Suppressor macrophage treated with lipopolysaccharide for 1 hour (primary cell): ENCODE measurements at regions not wholly inside any gene's neighbourhood (a gene's known extent, or its start where the extent isn't known, plus 50 kb on each side); places are given as distances from the start of the nearest gene placed in this dataset.

Experiments used
- DNase-seq, 3 donors: peaks; one replicate each; pipeline ENCODE4 v3.0.0-alpha.2; 2020 to 2022

GRCh38 chr5:6228257-6229250 is 149.8 kb downstream of the MED10 start:
- DNase-seq: no peak

- DNase-seq: no peak
These were observed 153.2 kb downstream of the MED10 start for GRCh38 chr5:6225121-6225607.

GRCh38 chr5:6224406-6224805 is 153.9 kb downstream of the MED10 start:
- no peak for DNase-seq

GRCh38 chr5:6222899-6223298 is 155.4 kb downstream of the MED10 start:
- no peak for DNase-seq

GRCh38 chr5:6222121-6222520 is 156.2 kb downstream of the MED10 start:
- DNase-seq: no peak

GRCh38 chr5:6221141-6221626 is 157.2 kb downstream of the MED10 start:
- DNase-seq: no peak

- DNase-seq: no peak
These were observed 157.8 kb downstream of the MED10 start for GRCh38 chr5:6220346-6221088.

- no peak for DNase-seq
These were observed 159.8 kb downstream of the MED10 start for GRCh38 chr5:6218517-6218916.

GRCh38 chr5:6218116-6218515 is 160.2 kb downstream of the MED10 start:
- DNase-seq: no peak

- no peak for DNase-seq
These were observed 161.8 kb downstream of the MED10 start for GRCh38 chr5:6216471-6217075.

GRCh38 chr5:6215891-6216290 is 162.5 kb downstream of the MED10 start:
- no peak for DNase-seq

- no peak for DNase-seq
These were observed 166.1 kb downstream of the MED10 start for GRCh38 chr5:6212244-6212643.

- no peak for DNase-seq
These were observed 171.8 kb downstream of the MED10 start for GRCh38 chr5:6206501-6206900.

- no peak for DNase-seq
These were observed 175.4 kb downstream of the MED10 start for GRCh38 chr5:6202968-6203365.

- DNase-seq: no peak
These were observed 176.0 kb downstream of the MED10 start for GRCh38 chr5:6202149-6202967.

- no peak for DNase-seq
These were observed 176.7 kb downstream of the MED10 start for GRCh38 chr5:6201631-6202030.

GRCh38 chr5:6198531-6198930 is 179.8 kb downstream of the MED10 start:
- DNase-seq: no peak

GRCh38 chr5:6197427-6197826 is 180.9 kb downstream of the MED10 start:
- DNase-seq: no peak

- DNase-seq: no peak
These were observed 182.5 kb downstream of the MED10 start for GRCh38 chr5:6195711-6196358.

GRCh38 chr5:6194906-6195612 is 183.3 kb downstream of the MED10 start:
- DNase-seq: no peak

- DNase-seq: no peak
These were observed 184.0 kb downstream of the MED10 start for GRCh38 chr5:6194261-6194875.
